ENCODE measurements at regions not wholly inside any gene's neighbourhood (a gene's known extent, or its start where the extent isn't known, plus 50 kb on each side); places are given as distances from the start of the nearest gene placed in this dataset.
"Not testable (repeated sequence)": the region's sequence is repeated elsewhere in the genome, so short reads cannot be mapped to it uniquely, and the experiment has no call there.

GRCh38 chr3:106068795-106069194 is 200.0 kb upstream of the CBLB start:
- Histone ChIP-seq H3K9me3 (ENCODE audit: control insufficient read depth, low read length) (peaks cover 12% of the 10 kb centered on the region), H3K4me1 (ENCODE audit: control insufficient read depth, insufficient read depth, low read length, poor library complexity, severe bottlenecking) (no peaks in the 10 kb centered on the region), H3K27ac (ENCODE audit: low read depth, low read length, severe bottlenecking) (no peak overlapping the region), H3K36me3 (ENCODE audit: control insufficient read depth, insufficient read depth, low read length) (no peaks in the 10 kb centered on the region), H3K4me3 (ENCODE audit: extremely low read depth, insufficient read depth, low read length, poor library complexity, severe bottlenecking) (no peak overlapping the region)
- 100% methylated on average over 1 of the region's 2 CpGs; no CpG with 5 or more reads in 1 of the 2 experiments for WGBS, 2 experiments (ENCODE audit: insufficient coverage in 2 of 2)

GRCh38 chr3:106070187-106070586 is 201.4 kb upstream of the CBLB start:
- H3K27ac ChIP-seq (ENCODE audit: low read depth, low read length, severe bottlenecking): no peak overlapping the region
- H3K4me3 ChIP-seq (ENCODE audit: extremely low read depth, insufficient read depth, low read length, poor library complexity, severe bottlenecking): no peak overlapping the region
- no peaks in the 10 kb centered on the region for H3K36me3 ChIP-seq (ENCODE audit: control insufficient read depth, insufficient read depth, low read length)
- no CpG with 5 or more reads among the region's 3 CpGs for WGBS, 2 experiments (ENCODE audit: insufficient coverage in 2 of 2)
- H3K9me3 ChIP-seq (ENCODE audit: control insufficient read depth, low read length): peaks cover 8% of the 10 kb centered on the region
- no peaks in the 10 kb centered on the region for H3K4me1 ChIP-seq (ENCODE audit: control insufficient read depth, insufficient read depth, low read length, poor library complexity, severe bottlenecking)

GRCh38 chr3:106071306-106071705 is 202.5 kb upstream of the CBLB start:
- Histone ChIP-seq H3K27ac (ENCODE audit: low read depth, low read length, severe bottlenecking) (no peak overlapping the region), H3K4me3 (ENCODE audit: extremely low read depth, insufficient read depth, low read length, poor library complexity, severe bottlenecking) (no peak overlapping the region), H3K9me3 (ENCODE audit: control insufficient read depth, low read length) (peaks cover 8% of the 10 kb centered on the region), H3K36me3 (ENCODE audit: control insufficient read depth, insufficient read depth, low read length) (no peaks in the 10 kb centered on the region), H3K4me1 (ENCODE audit: control insufficient read depth, insufficient read depth, low read length, poor library complexity, severe bottlenecking) (no peaks in the 10 kb centered on the region)
- 100% methylated on average over 2 of the region's 4 CpGs; no CpG with 5 or more reads in 1 of the 2 experiments for WGBS, 2 experiments (ENCODE audit: insufficient coverage in 2 of 2)

GRCh38 chr3:106072596-106072995 is 203.8 kb upstream of the CBLB start:
- H3K36me3 ChIP-seq (ENCODE audit: control insufficient read depth, insufficient read depth, low read length); H3K27ac ChIP-seq (ENCODE audit: low read depth, low read length, severe bottlenecking); H3K9me3 ChIP-seq (ENCODE audit: control insufficient read depth, low read length); H3K4me3 ChIP-seq (ENCODE audit: extremely low read depth, insufficient read depth, low read length, poor library complexity, severe bottlenecking); H3K4me1 ChIP-seq (ENCODE audit: control insufficient read depth, insufficient read depth, low read length, poor library complexity, severe bottlenecking): not testable (repeated sequence)
- WGBS, 2 experiments (ENCODE audit: insufficient coverage in 2 of 2): no CpG with 5 or more reads among the region's 5 CpGs

- not testable (repeated sequence) for H3K4me3 ChIP-seq (ENCODE audit: extremely low read depth, insufficient read depth, low read length, poor library complexity, severe bottlenecking); H3K9me3 ChIP-seq (ENCODE audit: control insufficient read depth, low read length); H3K27ac ChIP-seq (ENCODE audit: low read depth, low read length, severe bottlenecking); H3K4me1 ChIP-seq (ENCODE audit: control insufficient read depth, insufficient read depth, low read length, poor library complexity, severe bottlenecking); H3K36me3 ChIP-seq (ENCODE audit: control insufficient read depth, insufficient read depth, low read length)
- WGBS, 2 experiments (ENCODE audit: insufficient coverage in 2 of 2): no CpG with 5 or more reads among the region's 31 CpGs
Measured at GRCh38 chr3:106073806-106074205, 205.0 kb upstream of the CBLB start.

- H3K4me1 ChIP-seq (ENCODE audit: control insufficient read depth, insufficient read depth, low read length, poor library complexity, severe bottlenecking); H3K27ac ChIP-seq (ENCODE audit: low read depth, low read length, severe bottlenecking); H3K4me3 ChIP-seq (ENCODE audit: extremely low read depth, insufficient read depth, low read length, poor library complexity, severe bottlenecking); H3K9me3 ChIP-seq (ENCODE audit: control insufficient read depth, low read length); H3K36me3 ChIP-seq (ENCODE audit: control insufficient read depth, insufficient read depth, low read length): not testable (repeated sequence)
- whole genome bisulfite sequencing, 2 experiments (ENCODE audit: insufficient coverage in 2 of 2): no CpG with 5 or more reads among the region's 5 CpGs
Measured at GRCh38 chr3:106075731-106076130, 206.9 kb upstream of the CBLB start.

- Histone ChIP-seq H3K4me1 (ENCODE audit: control insufficient read depth, insufficient read depth, low read length, poor library complexity, severe bottlenecking) (no peaks in the 10 kb centered on the region), H3K9me3 (ENCODE audit: control insufficient read depth, low read length) (no peaks in the 10 kb centered on the region), H3K4me3 (ENCODE audit: extremely low read depth, insufficient read depth, low read length, poor library complexity, severe bottlenecking) (no peak overlapping the region)
Measured at GRCh38 chr3:106078635-106079034, 209.8 kb upstream of the CBLB start.

GRCh38 chr3:106082616-106083015 is 213.8 kb upstream of the CBLB start:
- Histone ChIP-seq H3K27ac (ENCODE audit: low read depth, low read length, severe bottlenecking) (no peak overlapping the region), H3K36me3 (ENCODE audit: control insufficient read depth, insufficient read depth, low read length) (no peaks in the 10 kb centered on the region), H3K9me3 (ENCODE audit: control insufficient read depth, low read length) (no peaks in the 10 kb centered on the region), H3K4me1 (ENCODE audit: control insufficient read depth, insufficient read depth, low read length, poor library complexity, severe bottlenecking) (no peaks in the 10 kb centered on the region), H3K4me3 (ENCODE audit: extremely low read depth, insufficient read depth, low read length, poor library complexity, severe bottlenecking) (no peak overlapping the region)
- no CpG with 5 or more reads among the region's 1 CpG for WGBS, 2 experiments (ENCODE audit: insufficient coverage in 2 of 2)

More at GRCh38 chr3:106078635-106079034, 209.8 kb upstream of the CBLB start:
- Histone ChIP-seq H3K27ac (ENCODE audit: low read depth, low read length, severe bottlenecking) (no peak overlapping the region), H3K36me3 (ENCODE audit: control insufficient read depth, insufficient read depth, low read length) (no peaks in the 10 kb centered on the region)

GRCh38 chr3:106083207-106083606 is 214.4 kb upstream of the CBLB start:
- Histone ChIP-seq H3K4me3 (ENCODE audit: extremely low read depth, insufficient read depth, low read length, poor library complexity, severe bottlenecking) (no peak overlapping the region), H3K9me3 (ENCODE audit: control insufficient read depth, low read length) (no peaks in the 10 kb centered on the region), H3K4me1 (ENCODE audit: control insufficient read depth, insufficient read depth, low read length, poor library complexity, severe bottlenecking) (no peaks in the 10 kb centered on the region), H3K36me3 (ENCODE audit: control insufficient read depth, insufficient read depth, low read length) (no peaks in the 10 kb centered on the region), H3K27ac (ENCODE audit: low read depth, low read length, severe bottlenecking) (no peak overlapping the region)
- WGBS, 2 experiments (ENCODE audit: insufficient coverage in 2 of 2): no CpG with 5 or more reads among the region's 1 CpG

GRCh38 chr3:106083854-106084253 is 215.0 kb upstream of the CBLB start:
- no CpG with 5 or more reads among the region's 1 CpG for WGBS, 2 experiments (ENCODE audit: insufficient coverage in 2 of 2)
- Histone ChIP-seq H3K4me3 (ENCODE audit: extremely low read depth, insufficient read depth, low read length, poor library complexity, severe bottlenecking) (no peak overlapping the region), H3K9me3 (ENCODE audit: control insufficient read depth, low read length) (no peaks in the 10 kb centered on the region), H3K36me3 (ENCODE audit: control insufficient read depth, insufficient read depth, low read length) (no peaks in the 10 kb centered on the region), H3K4me1 (ENCODE audit: control insufficient read depth, insufficient read depth, low read length, poor library complexity, severe bottlenecking) (no peaks in the 10 kb centered on the region), H3K27ac (ENCODE audit: low read depth, low read length, severe bottlenecking) (no peak overlapping the region)

GRCh38 chr3:106086038-106086437 is 217.2 kb upstream of the CBLB start:
- no peaks in the 10 kb centered on the region for H3K4me1 ChIP-seq (ENCODE audit: control insufficient read depth, insufficient read depth, low read length, poor library complexity, severe bottlenecking)
- no peak overlapping the region for H3K27ac ChIP-seq (ENCODE audit: low read depth, low read length, severe bottlenecking)
- WGBS, 2 experiments (ENCODE audit: insufficient coverage in 2 of 2): 82 to 89% methylated on average over 1 of the region's 1 CpG
- no peaks in the 10 kb centered on the region for H3K9me3 ChIP-seq (ENCODE audit: control insufficient read depth, low read length)
- H3K36me3 ChIP-seq (ENCODE audit: control insufficient read depth, insufficient read depth, low read length): no peaks in the 10 kb centered on the region
- H3K4me3 ChIP-seq (ENCODE audit: extremely low read depth, insufficient read depth, low read length, poor library complexity, severe bottlenecking): no peak overlapping the region

GRCh38 chr3:106086636-106087035 is 217.8 kb upstream of the CBLB start:
- Histone ChIP-seq H3K4me1 (ENCODE audit: control insufficient read depth, insufficient read depth, low read length, poor library complexity, severe bottlenecking) (no peaks in the 10 kb centered on the region), H3K9me3 (ENCODE audit: control insufficient read depth, low read length) (no peaks in the 10 kb centered on the region), H3K4me3 (ENCODE audit: extremely low read depth, insufficient read depth, low read length, poor library complexity, severe bottlenecking) (no peak overlapping the region), H3K27ac (ENCODE audit: low read depth, low read length, severe bottlenecking) (no peak overlapping the region), H3K36me3 (ENCODE audit: control insufficient read depth, insufficient read depth, low read length) (no peaks in the 10 kb centered on the region)
- 83 to 93% methylated on average over 3 to 4 of the region's 4 CpGs for WGBS, 2 experiments (ENCODE audit: insufficient coverage in 2 of 2)
